GM21717 (cell line): ENCODE measurements at regions not wholly inside any gene's neighbourhood (a gene's known extent, or its start where the extent isn't known, plus 50 kb on each side); places are given as distances from the start of the nearest gene placed in this dataset.
"Not testable (repeated sequence)": the region's sequence is repeated elsewhere in the genome, so short reads cannot be mapped to it uniquely, and the experiment has no call there.

ENCODE experiments used
- ATAC-seq: cut with Tn5 transposase; IDR thresholded peaks from one replicate; pipeline ENCODE4 v1.9.1; 2021; ENCODE audit warnings: mild to moderate bottlenecking, moderate library complexity; ENCODE audit not compliant: unreplicated experiment

DNA sequence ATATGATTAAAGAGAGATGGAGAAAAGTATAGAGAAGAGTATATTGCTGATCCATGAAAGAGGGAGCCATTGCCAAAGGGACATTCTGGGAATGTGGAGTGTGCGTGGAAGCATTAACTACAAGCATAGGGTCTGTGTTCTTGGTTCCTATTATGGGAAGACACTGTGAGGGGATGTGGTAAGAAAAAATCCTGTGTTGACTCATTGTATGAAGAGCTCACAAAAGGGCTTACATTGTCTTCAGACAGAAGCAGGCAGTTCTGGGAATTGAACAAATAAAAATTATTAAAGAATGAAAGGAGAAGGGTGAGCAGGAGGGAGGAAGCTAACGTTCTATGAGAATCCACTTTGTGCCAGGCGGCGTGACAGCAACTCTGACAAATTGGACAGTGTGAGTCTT is 250.4 kb upstream of the CHD1 start:
- no peak for ATAC-seq

DNA sequence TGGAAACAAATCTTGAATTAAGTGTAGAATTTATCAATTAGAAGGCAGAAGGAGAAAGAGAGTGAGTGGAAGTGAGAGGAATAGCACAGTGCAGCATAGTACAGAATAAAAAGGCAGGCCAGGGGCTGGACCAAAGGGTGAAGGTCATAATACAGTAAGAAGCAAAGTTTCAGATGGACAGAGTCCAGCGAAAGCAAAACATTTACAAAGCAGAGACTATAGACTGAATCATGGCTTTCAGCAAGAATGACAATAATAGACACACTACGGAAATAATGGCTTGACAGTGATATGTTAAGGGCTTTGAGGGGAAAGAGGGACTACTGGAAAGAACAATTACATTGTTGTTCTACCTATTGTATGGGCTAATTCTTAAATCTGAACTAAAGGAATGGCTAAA is 249.0 kb upstream of the CHD1 start:
- ATAC-seq, result no peak

DNA sequence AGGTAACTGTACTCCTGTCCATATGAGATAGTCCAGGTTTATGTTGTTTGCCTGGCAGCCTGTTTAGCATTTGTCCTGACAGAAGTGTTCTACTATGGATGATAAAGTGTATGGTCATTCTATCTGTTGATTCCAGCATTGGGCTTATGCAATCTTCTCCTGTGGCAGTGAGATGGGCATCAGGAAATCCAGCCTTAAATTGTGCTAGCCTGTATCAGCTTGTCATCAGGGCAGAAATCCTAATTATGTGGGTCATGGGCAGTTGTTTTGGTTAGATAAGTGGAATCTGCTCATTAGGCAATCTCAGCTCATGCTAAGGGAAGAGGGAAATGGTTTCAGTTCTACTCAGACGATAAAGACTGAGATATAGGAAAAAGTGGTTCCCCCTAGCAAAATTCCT is 247.4 kb upstream of the CHD1 start:
- no peak for ATAC-seq

DNA sequence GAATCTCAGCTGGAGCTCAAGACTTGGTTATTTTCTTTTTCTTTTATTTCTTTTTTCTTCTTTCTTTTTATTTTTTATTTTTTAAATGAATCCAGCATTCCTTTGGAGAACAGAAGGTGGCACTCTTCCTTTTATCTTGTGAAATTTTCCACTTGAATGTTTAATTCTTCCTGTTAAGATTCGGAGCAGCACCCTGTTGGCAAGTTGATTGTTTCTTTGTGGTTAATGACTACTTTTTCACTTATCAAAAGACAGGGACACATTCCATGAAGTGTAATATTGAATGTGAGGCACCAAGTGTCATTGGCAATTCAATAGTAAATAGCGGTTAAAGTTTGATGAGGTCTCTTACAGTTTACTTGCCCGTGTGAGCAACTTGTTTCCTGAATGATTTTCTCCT is 240.5 kb upstream of the CHD1 start:
- ATAC-seq, result no peak

DNA sequence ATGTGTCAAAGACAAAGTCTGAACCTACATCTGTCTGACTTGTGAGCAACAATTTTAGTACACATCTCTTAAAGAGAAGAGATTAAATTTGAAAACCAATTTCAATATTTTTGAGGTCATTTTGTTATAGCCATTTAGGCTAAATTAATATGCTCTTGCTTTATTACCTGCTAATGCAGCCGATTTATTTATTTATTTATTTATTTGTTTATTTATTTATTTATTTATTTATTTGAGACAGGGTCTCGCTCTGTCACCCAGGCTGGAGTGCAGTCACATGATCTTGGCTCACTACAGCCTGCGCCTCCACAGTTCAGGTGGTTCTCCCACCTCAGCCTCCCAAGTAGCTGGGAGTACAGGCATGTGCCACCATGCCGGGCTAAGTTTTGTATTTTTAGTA is 232.7 kb upstream of the CHD1 start:
- not testable (repeated sequence) for ATAC-seq

DNA sequence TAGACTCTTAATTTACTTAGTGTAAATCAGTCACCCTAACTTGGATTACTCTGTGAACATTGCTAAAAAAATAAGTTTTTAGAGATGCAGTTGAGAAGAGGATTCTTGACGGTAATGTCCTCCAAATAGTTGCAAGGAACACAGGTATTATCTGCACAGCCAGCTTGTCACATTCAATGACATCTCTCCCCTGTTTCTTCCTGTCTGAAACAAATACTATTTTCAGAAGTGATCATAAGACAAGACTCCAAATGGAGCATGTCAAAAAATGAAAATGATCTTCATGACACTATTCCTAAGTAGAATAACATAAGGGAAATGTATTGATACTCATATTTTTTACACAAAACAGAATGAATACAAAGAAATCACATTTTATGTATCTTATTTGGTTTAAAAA is 227.9 kb upstream of the CHD1 start:
- no peak for ATAC-seq

DNA sequence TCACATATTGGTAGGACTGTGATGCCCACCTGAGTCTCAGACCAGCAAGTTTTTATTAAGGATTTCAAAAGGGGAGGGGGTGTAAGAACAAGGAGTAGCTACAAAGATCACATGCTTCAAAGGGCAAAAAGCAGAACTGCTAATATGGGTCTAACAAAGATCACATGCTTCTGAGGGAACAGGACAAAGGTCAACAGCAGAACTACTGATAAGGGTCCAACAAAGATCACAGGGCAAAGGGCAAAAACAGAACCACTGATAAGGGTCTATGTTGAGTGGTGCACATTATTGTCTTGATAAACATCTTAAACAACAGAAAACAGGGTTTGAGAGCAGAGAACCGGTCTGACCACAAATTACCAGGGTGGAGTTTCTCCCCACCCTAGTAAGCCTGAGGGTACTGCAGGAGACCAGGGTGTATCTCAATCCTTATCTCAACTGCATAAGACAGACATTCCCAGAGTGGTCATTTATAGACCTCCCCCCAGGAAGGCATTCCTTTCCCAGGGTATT is 214.5 kb upstream of the CHD1 start:
- not testable (repeated sequence) for ATAC-seq

DNA sequence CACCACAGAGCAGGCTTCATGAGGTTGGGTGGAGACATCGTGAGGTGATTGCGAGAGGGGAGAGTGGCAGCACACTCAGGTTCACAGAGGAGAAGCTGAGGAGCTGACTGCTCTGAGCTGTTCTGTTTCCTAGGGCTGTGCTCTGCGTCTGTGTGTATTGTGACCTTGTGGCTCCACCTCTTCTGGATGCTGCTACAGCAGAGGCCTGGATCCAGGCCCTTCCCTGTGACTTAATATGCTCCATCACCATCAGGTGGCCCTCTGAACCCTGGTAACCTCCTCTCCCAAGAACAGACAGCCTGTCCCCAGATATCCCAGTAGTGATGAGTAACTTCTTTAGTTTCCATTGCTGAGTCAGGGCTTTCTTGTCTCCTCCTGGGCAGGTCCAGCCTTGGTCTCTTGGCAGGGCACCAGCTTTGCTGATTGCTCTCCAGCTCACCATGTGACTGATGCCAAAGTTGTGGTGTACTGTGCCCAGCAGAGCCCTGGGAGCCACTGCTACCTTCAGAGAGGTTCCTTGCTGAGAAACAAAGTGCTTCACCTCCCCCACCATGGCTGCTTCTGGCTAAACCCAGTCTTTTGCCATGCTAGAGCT is 212.8 kb upstream of the CHD1 start:
- no peak for ATAC-seq

DNA sequence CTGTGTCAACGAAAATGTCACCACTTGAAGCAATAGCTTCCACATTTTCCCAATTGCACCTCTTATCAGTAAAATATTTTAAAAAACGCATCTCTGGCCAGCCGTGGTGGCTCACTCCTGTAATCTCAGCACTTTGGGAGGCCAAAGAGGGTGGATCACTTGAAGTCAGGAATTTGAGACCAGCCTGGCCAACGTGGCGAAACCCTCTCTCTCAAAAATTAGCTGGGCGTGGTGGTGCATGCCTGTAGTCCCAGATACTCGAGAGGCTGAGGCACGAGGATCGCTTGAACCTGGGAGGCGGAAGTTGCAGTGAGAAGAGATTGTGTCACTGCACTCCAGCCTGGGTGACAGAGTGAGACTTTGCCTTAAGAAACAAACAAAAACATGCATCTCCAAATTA is 210.1 kb upstream of the CHD1 start:
- ATAC-seq, result no peak

DNA sequence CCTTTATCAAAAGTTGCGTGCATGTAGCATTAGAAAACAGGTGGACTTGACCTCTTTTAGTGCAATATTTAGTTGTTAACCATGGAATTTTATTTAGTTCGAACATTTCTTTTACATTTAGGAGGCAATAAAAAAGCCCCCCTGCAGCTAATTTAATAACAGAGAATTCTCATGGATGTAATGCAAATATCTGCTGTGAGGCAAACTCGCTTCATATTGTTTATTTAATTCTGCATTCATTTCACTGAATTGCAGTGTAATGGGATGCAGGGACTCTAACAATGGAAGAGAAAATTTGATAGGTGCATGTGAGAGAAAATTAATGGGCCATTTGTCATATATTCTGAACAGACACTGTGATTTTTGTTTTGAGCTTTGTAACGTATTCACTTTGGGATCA is 205.1 kb upstream of the CHD1 start:
- no peak for ATAC-seq

DNA sequence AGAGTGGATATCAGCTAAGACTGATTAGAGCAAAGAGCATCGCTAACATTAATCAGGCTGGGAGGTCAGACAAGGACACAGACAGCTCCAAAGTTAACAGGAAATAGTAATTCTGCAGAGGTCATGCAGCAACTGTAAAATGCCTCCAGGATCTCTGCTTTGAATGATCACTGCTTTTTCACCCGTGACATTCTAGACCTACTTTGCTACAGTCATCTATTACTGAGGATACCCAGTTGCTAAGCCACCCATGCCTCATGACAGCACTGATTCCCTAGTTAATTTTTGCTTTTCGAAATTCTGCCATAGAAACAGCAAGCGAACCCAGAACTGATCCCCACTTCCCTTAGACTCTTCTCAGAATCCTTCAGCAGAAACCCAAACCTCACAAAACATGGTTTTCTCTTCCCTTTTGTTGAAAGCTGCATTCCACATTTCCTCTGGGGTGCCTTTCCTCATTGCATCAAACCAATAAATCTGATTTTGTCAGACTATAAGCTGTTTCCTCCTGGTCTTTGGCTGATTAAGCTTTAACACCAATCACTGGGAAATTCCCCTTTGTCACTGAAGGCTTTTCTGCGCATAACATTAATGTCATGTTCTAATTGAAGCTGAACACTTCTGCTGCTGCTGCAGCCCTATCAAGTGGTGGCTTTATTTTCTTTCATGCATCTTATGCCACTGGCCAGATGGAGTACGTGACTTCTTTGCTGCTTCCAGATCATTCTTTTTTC is 201.1 kb upstream of the CHD1 start:
- no peak for ATAC-seq

DNA sequence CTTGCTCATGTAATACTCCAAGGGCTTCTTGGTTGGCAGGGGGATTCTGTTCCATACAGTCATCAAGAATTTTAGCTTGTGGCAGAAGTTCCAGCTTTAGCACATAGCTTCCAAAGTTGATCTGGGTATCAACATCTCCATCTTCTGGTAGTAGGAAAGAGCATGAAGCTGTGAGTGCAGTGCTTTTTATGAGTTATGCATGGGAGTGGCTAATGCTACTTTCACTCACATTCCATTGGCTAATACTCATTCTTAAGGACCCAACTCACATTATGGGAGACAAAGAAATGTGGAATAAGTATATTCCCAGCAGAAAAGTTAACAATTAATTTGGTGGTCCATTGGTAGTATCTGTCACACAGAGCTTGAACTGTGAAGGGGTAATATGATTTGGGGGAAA is 194.2 kb upstream of the CHD1 start:
- ATAC-seq, result no peak

DNA sequence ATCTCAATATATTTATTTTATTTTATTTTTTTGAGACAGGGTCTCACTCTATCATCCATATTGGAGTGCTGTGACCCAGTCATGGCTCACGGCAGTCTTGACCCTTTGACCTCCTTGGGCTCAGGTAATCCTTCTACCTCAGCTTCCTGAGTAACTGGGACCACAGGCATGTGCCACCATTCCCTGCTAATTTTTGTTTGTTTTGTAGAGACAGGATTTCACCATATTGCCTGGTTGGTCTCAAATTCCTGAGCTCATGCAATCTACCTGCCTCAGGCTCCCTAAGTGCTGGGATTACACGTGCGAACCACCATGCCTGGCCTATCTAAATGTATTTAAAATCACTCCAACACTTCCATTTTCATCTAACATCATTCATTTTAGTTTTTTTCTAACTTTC is 190.5 kb upstream of the CHD1 start:
- no peak for ATAC-seq

DNA sequence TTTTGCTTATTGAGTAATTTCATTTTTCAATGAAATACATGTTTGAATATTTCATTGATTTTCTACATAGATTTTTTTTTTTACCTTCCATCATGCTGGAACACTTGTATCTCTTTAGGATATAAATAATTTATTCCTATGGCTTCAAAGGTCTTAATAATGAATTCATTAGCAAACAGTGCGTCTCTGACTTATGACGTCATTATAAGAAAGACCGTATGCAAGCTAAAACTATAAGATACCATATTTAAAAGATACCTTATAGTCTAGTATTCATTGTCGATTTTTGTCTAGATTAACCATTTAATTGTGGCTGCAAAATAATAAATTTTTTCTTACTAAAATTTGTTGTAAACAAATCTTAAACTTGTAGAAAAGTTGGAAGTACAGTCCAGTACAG is 187.7 kb upstream of the CHD1 start:
- ATAC-seq, result no peak

DNA sequence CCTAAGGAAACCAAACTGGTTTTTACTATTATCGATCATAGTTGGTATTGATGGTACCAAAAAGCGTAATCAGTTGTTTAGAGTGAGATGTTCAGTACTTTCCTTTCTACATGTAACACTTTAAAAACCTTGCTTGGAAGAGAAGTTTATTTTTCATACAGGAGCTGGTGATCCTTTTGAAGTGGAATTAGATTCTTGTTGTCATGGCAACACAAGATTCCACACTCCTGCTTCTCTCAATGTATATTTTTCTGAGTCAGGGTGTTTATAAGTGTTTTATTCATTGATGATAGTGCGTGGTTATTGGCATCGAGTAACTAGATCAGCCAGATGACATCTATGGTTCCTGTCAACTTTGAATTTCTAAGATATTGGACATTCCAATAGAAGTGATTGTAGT is 181.1 kb upstream of the CHD1 start:
- ATAC-seq, result no peak

DNA sequence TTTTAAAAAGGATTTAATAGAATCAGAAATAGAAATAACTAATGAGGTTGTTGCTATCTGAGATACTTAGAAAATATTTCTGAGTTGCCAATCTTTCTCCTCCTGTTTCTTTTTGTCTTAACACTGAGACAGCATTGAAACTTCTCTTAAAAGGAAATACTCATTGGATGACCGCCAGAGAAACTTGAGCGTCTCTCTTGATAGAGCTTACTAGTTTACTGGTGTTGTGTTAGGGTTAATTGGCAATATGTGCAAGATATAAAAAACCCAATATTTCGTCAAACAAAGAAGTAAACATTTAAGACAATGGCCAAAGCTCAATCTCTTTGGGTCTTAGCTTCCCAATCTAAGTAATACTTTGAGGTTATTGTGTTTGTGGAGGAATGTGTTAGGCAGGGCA is 176.4 kb upstream of the CHD1 start:
- ATAC-seq, result no peak

DNA sequence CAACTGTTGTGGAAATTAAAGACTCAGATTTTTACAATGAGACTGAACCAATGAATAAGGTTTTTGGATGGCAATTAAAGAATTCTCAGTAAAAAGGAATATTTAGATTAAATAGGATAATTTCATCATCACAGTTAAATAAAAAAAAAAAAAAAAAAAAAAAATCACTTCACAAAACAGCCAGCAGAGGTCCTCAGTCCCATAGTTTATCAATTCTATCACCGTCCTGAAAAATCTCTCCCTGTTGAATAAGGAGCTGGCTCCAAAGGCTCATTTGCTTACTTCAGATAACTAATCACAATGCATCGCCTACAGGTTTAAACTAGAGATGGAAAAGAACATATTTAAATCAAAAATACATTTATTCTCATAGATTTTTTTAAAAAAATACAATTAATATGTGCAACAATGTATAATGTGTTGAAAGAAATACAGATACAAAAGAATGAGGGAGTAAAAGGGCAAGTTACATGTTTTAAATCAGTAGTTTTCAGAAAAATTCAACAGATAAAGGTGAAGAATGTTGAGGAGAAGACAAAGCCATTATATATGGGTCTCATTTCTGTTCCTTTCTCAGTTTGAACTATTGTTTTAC is 175.8 kb upstream of the CHD1 start:
- no peak for ATAC-seq

DNA sequence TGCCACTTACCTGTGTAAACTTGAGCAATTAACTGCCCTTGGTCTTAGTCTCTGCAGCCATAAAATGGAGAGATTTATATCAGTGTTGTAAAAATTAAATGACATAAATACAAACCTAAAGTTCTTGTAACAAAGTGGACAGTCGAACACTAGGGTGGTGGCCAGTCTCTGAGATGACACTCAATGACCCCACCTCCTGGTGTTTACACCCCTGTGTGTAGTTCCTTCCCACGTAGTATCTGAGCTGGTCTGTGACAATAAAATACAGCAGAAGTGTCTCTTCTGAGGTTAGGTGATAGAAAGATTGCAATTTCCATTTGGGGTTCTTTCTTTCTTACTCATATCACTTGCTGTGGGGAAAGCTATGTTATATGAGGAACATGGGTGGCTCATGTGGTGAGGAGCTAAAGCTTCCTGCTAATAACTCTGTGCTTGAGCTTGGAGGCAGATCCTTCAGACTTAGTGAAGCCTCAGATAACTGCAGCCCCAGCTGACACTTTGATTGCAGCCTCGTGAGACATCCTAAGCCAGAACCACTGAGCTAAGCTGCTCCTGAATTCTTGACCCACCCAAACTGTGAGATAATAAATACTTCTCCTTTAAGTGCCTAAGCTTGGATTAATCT is 173.4 kb upstream of the CHD1 start:
- ATAC-seq, result no peak

DNA sequence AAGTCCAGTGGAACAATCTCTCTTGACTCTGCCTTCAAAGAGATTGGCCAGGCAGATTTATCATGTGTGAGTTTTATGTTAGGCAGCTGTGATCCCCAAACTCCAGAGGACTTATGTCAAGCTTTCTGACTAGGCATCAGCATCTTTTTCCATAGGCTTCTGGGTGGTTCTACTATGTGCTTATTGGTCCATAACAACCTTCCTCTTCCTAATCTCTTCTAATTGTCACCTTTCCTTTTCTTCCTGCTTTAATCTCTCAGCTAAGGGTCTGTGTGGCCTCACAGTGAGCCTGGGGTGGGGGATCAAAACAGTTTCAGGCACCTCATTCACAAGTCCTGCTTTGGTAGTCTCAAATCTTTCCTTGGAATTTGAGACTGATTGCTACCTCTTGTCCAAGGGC is 170.9 kb upstream of the CHD1 start:
- ATAC-seq, result no peak

DNA sequence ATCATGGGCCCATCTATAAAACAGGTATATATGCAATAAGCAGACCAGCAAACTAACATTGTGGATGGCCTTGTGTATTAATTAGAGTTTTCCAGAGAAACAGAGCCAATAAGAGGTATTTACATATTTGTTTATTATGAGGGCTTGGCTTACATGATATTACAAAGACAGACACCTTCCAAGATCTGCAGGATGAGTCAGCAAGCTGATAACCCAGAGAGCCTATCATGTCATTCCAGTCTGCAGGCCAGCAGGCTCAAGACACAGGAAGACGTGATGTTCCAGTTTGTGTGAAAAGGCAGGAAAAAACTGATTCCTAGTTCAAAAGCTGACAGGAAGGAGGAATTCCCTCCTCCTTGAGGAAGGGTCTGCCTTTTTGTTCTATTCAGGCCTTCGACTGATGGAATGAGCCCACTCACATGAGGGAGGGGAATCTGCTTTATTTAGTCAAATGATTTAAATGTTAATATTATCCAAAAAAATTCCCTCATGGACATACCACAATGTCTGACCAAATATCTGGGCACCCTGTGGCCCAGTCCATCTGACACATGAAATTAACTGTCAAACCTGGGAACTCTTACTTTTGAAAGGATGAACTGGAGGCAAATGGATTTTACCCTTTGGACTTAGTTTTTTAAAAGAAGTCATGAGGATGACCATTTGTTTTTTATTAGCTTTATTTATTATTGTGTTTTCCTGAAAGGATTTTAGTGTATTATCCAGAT is 161.2 kb upstream of the CHD1 start:
- ATAC-seq, result no peak

DNA sequence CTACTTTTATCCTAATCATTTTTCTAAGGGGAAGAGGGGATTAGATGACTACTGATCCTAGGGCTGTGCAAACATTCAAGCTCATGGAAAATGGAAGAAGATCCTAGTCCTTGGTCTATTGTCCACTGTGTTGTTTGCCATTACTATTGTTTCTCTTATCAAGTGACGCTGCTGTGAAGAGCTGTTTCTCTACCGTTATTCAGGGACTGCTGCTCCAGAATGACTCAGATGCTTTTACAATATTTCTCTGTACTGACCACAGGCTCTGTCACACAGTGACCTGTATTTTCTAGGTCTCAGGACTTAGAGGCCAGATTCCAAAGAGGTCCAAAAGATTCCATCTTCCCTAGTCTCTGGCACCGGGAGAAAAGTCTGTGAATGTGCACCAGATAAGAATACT is 159.5 kb upstream of the CHD1 start:
- ATAC-seq, result no peak
